IPS-NIHi7 (cell line): ENCODE measurements at regions not wholly inside any gene's neighbourhood (a gene's known extent, or its start where the extent isn't known, plus 50 kb on each side); places are given as distances from the start of the nearest gene placed in this dataset.
A peak's percentile ranks its signal among the peaks of the same experiment; 100 is the strongest.

Experiments
- DNase-seq: peaks from one replicate; pipeline ENCODE4 v3.0.0; 2012; ENCODE audit warnings: mixed read lengths; ENCODE audit errors: extremely low spot score

DNA sequence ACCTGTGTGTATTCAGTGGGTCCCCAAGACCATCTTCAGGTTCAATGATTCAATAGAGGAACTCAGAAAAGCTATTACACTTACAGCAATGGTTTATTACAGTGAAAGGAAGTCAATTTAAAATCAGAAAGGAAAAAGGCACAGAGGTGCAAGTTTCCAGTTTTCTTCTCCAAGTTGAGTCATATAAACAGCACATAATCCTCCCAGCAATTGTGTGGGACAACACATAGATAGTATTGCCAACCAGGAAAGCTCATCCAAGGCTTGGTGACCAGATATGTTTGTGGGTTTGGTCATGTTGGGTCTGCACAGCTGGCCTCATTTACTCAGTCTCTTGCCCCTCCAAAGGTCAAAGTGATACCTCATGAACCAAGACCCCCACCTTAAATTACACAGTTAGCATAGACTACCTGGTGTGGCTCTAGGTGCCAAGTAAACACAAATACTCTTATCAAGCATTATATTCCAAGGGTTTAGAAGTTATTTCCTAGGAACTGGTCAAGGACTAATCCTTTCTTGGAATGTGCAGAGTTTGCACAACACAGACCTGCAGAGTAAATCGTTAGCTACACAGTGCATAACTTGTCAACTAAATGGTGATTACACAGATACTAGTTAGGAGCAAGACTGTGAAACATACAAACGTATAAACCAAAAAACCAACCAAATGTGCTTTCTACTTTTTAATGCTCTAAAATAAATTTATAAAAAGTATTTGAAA, 777.3 kb downstream of the PCDH18 start:
- no peak for DNase-seq

- DNase-seq, result no peak
Observed at GRCh38 chr4:136751556-136751955, 780.7 kb downstream of the PCDH18 start.

DNA sequence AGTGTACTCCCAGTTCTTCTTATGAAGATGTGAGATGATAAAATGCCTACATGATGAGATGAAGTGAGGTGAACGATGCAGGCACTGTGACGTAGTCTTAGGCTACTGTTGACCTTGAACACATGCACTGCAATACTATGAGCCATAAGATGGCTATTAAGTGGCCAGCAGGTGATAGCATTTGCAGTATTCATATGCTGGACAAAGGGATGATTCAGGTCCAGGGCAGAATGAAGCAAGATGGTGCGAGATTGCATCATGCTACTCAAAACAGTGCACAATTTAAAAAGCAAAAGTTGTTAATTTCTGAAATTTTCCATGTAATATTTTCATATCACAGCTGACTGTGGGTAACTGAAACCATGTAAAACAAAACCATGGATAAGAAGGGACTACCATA, 781.4 kb downstream of the PCDH18 start:
- no peak for DNase-seq

DNA sequence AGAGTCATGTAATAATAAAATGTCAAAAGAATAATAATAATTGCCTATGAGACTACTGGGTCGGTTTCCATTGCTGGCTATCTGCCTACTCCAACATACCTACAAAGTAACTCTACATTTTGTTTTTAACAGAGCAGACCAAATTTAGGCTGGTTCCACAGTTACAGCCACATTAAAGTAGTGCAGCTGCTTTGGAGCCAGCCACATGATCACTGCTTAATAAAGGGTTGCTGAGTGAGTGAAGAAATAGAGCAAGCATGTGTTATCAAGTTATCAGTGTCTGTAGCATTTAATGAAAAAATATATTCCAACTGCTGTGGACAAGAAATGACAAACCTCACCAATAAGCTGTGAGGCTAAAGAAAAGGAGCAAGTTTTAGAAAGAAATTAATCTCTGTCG, 782.3 kb downstream of the PCDH18 start:
- DNase-seq, result no peak

DNA sequence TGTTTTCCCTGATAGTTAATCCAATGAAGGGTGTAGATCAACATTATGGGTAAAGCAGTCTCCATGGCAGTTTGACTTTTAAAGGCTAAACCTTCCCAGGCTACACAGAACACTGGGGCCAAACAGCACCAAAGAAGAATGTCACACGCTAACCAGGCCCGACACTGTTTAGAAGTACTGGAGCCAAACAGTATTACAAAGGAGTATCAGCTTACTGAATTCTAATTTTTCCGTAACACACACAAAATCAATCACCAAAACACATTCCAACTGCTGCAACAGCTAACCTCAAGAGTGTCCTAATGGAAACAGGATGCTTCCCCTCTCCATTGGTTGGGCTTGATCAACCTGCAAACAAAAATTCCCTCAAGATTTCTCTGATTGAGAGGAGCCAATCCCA, 783.5 kb downstream of the PCDH18 start:
- no peak for DNase-seq

GRCh38 chr4:136748165-136748564, 784.1 kb downstream of the PCDH18 start:
- DNase-seq, result no peak

- no peak for DNase-seq
Observed at GRCh38 chr4:136743238-136743637, 789.1 kb downstream of the PCDH18 start.

DNA sequence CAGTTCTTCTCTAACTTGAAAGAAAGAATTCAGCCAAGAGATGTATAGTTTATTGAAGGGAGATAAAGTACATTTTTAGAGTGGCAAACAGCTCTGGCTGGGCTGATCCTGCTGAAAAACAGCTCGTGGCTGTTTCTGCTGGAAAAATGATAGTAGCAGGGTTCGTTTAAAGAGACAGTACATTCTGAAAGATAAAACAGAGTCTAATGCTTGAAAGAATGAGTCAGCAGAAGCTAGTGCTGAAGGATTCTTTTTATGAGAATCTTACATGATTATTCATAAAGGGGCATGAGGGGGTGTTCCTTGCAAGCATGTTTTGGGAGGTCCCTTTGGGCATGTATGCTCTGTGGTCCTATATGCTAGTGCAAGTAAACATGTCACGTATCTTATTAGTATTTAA, 790.0 kb downstream of the PCDH18 start:
- DNase-seq, result no peak

DNA sequence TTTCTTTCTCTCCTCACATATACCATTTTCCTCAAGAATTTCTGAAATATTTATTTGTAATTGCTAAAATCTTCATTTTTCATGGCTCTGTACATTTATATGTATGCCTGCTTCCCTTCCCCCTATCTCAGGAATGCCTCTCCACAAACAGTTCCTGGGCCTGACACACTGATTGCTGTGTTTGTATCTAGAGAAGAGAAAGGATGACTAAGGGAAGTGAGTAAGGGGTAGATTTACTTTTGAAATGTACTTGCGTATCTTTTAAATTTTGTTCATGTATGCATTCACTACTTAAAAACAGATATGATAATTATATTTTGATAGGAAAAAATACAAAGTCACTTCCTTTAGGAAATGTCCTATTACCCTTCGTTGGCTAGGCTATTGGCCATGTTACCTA, 790.8 kb downstream of the PCDH18 start:
- no peak for DNase-seq

- DNase-seq, result no peak
Observed at GRCh38 chr4:136740326-136740725, 792.0 kb downstream of the PCDH18 start.

- no peak for DNase-seq
Observed at GRCh38 chr4:136737066-136737465, 795.2 kb downstream of the PCDH18 start.

- no peak for DNase-seq
Observed at GRCh38 chr4:136731025-136731424, 801.3 kb downstream of the PCDH18 start.

GRCh38 chr4:136725286-136726081, 806.8 kb downstream of the PCDH18 start:
- no peak for DNase-seq

GRCh38 chr4:136713140-136713539, 819.2 kb downstream of the PCDH18 start:
- DNase-seq, result peak; percentile 37

DNA sequence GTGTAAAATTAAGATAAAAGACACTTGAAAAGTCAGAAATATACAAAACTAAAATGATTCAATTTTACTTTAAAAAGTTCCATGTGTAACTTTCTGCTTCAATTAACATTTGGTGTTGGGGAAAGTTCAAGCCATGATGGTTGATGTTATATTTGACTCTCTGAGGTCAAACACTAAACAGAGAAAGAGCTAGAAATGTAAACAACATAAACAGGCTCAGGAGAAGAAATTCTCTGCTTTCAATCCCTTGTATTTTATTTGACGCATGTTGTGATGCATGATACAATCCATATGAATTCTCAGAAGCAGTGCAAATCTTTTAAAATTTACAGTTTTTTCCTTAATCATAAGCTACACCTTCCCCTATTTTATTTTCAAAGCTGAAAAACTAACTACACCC, 822.4 kb downstream of the PCDH18 start:
- no peak for DNase-seq

DNA sequence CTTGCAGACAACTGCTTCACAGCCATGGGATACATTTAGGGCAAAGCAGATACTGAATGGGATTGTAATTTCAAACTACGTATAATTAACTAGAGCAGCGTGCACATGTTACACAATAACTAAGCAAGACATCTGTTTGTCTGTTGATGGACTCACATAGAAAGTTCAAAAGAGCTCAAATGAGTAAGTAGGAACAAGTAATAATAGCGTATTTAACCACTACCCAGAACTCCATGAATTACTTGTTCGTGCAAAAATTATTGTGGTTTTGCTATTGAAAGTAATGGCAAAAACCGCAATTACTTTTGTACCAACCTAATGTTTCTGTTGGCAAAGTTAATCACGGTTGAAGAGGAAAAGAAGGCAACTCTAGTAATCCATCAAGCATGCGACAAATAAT, 825.4 kb downstream of the PCDH18 start:
- no peak for DNase-seq

- no peak for DNase-seq
Observed at GRCh38 chr4:136699905-136700304, 832.4 kb downstream of the PCDH18 start.

GRCh38 chr4:136691607-136692006, 840.7 kb downstream of the PCDH18 start:
- no peak for DNase-seq

DNA sequence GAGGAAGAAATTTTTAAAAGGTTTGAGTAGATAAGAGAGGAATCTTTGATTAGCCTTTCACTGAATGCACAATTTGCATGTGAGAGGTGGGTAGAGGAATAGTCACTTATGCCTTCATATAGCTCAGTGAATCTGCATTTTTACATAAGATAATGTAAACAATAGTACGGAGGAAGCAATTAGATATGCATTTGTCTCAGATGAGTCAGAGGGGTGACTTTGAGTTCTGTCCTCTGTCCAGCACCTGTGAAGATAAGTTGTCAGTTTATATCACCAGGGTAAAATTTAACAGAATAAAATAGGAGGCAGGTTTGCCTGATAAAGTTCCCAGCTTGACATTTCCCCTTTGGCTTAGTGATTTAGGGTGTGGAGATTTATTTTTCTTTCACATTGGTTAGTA, 841.9 kb downstream of the PCDH18 start:
- no peak for DNase-seq

DNA sequence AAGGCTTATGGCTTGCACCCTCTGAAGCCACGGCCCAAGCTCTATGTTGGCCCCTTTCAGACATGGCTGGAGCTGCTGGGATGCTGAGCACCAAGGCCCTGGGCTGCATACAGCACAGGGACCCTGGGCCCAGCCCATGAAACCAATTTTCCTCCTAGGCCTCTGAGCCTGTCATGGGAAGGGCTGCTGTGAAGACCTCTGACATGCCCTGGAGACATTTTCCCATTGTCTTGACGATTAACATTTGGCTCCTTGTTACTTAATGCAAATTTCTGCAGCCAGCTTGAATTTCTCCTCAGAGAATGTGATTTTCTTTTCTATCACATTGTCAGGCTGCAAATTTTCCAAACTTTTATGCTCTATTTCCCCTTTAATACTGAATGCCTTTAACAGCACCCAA, 844.7 kb downstream of the PCDH18 start:
- DNase-seq, result no peak

- peak; percentile 10 for DNase-seq
Observed at GRCh38 chr4:136687118-136687517, 845.2 kb downstream of the PCDH18 start.

DNA sequence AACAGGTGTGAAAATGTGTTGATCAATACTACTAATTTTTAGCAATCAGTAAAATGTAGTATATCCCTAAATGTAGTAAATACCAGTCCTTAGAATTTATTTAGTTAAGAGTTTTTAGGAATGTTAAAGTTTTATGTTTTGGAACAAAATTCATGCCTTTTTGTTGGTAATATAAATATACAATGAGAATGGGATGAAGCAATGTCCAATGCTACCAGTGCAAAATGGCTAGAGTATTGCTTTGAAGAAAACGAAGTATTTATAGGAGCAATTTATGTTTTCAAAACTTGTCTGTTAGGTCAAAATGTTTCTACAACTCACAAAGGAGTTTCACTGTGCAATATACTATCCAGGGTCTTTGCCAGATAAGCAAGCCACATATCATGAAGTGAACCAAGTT, 851.5 kb downstream of the PCDH18 start:
- DNase-seq, result no peak

DNA sequence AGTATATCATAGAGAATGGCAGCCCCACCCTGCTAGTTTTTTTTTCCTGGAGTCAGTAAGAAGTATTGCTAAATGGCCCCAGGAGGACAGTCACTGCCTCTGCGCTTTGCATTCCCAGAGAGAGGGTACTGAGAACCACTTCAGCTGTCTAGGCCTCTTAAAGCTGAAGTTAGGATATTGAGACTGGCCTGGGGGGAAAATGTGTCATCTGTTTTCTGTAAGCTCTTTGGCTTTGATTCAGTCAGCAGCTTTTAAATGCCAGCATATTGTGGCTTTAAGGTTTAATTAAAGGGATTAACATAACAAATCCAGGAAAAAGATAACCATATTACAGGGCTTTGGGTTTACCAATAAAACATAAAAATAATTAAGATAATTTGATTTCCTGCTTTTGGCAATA, 852.0 kb downstream of the PCDH18 start:
- DNase-seq, result peak; percentile 20
